GM13976 (cell line): ENCODE measurements at regions not wholly inside any gene's neighbourhood (a gene's known extent, or its start where the extent isn't known, plus 50 kb on each side); places are given as distances from the start of the nearest gene placed in this dataset.
"Not testable (repeated sequence)": the region's sequence is repeated elsewhere in the genome, so short reads cannot be mapped to it uniquely, and the experiment has no call there.

Experiments used
- DNase-seq: peaks from one replicate; pipeline ENCODE4 v3.0.0; 2012; ENCODE audit warnings: low spot score
- in situ Hi-C: fragments of 300-500 bp; cut with MboI; formaldehyde crosslinking; loops from one replicate; pipeline ENCODE4 v1.12.0; 2022; ENCODE audit warnings: low sequenced_read_pairs, mixed read lengths, inconsistent platforms; ENCODE audit not compliant: unreplicated experiment
- TF ChIP-seq, protein P1 (sequence below): IDR thresholded peaks from 2 replicates; pipeline ENCODE4 v1.5.1; 2012; ENCODE audit warnings: borderline replicate concordance, mild to moderate bottlenecking; ENCODE audit not compliant: insufficient read depth; ENCODE audit errors: extremely low read depth, missing control alignments, control extremely low read depth

DNA sequence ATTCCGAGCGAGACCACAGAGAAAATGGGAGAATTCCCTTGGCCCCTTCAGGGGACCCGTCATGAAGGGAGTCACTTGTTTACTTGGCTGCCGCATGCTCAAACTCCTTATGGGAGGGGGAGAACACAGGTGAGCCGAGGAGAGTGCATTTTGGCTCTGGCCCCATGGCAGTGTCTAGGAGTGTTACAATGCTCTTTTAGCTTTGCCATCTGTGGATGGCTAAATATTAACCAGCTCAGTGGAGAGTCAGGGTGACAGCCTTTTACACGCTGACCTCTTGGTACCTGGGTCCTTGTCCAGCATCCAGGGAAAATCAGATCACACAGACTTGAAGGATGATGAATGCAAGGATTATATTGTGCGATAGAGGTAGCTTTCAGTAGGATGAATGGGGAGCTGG is 146.4 kb upstream of the ATXN7L3B start:
- TF ChIP-seq, protein P1, sequence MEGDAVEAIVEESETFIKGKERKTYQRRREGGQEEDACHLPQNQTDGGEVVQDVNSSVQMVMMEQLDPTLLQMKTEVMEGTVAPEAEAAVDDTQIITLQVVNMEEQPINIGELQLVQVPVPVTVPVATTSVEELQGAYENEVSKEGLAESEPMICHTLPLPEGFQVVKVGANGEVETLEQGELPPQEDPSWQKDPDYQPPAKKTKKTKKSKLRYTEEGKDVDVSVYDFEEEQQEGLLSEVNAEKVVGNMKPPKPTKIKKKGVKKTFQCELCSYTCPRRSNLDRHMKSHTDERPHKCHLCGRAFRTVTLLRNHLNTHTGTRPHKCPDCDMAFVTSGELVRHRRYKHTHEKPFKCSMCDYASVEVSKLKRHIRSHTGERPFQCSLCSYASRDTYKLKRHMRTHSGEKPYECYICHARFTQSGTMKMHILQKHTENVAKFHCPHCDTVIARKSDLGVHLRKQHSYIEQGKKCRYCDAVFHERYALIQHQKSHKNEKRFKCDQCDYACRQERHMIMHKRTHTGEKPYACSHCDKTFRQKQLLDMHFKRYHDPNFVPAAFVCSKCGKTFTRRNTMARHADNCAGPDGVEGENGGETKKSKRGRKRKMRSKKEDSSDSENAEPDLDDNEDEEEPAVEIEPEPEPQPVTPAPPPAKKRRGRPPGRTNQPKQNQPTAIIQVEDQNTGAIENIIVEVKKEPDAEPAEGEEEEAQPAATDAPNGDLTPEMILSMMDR, result no peak
- in situ Hi-C loops, result no loop called here
- DNase-seq, result no peak

DNA sequence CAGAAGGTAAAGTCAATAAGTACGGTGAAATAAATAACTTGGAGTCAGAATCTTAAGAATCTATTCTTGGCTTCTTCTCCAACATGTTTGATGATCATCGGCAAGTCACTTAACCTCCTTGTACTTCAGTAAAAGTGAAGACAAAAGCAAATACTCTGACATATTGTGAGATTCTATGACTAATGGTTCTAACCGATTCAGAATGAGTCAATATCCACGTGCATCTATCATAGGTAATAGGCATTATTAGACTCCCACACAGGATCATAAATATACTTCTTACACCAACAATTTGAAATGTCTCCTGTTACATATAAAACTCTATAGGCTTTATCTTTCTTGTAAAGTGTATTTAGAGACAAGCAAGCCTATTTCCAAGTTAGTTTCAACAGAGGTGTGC is 144.4 kb upstream of the ATXN7L3B start:
- DNase-seq, result no peak
- in situ Hi-C loops, result no loop called here
- TF ChIP-seq, protein P1, result no peak

DNA sequence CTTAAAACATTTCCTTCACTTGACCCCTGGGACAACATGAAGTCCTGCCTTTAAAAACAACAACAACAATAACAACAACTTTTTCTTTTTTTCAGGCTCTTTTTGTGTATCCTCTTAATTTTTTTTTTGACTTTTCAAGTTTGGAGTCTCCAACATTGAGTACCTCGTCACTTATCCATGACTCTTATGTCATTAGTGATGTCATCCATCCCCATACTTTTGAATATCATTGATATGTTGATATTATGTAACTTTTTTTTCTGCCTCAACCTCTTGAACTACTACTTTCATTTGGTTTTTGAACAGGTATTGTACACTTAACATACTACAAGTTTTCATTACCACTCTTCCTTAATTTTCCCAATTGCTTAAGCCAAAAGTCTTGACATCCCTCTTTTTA is 143.0 kb upstream of the ATXN7L3B start:
- in situ Hi-C loops, result no loop called here

DNA sequence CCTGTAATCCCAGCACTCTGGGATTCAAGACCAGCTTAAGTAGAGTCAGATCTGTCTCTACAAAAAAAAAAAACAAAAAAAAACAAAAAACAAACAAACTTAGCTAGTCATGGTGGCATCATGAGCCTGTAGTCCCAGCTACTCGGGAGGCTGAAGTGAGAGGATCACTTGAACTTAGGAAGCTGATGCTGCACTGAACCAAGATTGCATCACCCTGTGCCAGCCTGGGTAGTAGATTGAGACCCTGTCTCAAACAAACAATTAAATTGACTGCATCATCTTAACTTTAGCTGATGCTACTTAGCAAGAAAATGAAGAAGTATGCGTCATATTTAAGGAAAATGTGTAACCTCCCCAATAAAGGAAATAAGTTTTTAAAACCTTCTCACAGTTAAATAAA is 136.6 kb upstream of the ATXN7L3B start:
- in situ Hi-C loops, result no loop called here

More for the DNA sequence above, 143.0 kb upstream of the ATXN7L3B start:
- DNase-seq, result no peak
- TF ChIP-seq, protein P1, result no peak

DNA sequence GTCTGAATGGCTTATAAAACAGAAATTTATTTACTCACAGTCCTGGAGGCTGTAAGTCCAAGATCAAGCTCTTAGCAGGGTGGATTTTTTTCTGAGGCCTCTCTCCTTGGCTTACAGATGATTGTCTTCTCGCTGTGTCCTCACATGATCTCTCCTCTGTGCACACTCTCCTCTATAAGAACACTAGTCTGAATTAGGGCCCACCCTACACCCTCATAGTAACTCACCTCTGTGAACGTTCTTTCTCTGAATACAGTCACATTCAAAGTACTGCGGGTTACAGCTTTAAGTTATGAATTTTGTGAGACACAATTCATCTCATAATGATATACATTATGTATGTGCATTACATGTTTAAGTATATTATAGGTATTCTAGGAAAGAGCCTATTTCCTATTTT is 135.7 kb upstream of the ATXN7L3B start:
- in situ Hi-C loops, result no loop called here
- TF ChIP-seq, protein P1, result no peak
- no peak for DNase-seq

More for the DNA sequence above, 136.6 kb upstream of the ATXN7L3B start:
- DNase-seq, result no peak
- TF ChIP-seq, protein P1, result no peak

DNA sequence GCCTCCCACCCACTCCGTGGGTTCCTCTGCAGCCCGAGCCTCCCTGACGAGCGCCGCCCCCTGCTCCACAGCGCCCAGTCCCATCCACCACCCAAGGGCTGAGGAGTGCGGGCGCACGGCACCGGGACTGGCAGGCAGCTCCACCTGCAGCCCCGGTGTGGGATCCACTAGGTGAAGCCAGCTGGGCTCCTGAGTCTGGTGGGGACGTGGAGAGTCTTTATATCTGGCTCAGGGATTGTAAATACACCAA is 134.5 kb upstream of the ATXN7L3B start:
- in situ Hi-C loops, DNase-seq: not testable (repeated sequence)

DNA sequence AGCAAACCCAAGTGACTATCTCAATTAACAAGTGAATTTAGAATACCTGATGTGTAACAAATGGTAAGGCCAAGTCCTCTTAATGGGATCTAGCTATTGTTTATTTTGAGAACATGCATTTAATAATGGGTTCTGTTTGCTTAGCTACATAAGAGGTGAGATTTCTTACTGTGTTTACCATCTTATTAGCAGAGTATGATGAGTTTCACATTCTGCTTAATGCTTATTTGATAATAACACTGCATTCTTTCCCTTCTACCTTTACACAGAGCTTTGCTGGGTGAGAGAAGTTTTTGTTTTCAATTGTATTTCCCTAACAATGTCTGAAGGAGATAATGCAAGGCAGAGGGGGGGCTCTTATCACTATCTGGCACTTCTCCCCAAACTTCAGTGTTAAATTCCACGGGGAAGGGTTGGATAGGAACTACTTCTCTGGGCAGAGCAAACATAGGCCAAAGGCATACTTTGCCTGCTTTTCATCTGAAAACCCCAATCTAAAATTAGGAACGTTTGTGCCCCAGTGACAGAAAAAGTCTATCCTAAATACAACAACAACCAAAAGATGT is 129.0 kb upstream of the ATXN7L3B start:
- DNase-seq, result no peak
- TF ChIP-seq, protein P1, result no peak
- in situ Hi-C loops, result no loop called here
